HG03571 (cell line): ENCODE measurements at regions not wholly inside any gene's neighbourhood (a gene's known extent, or its start where the extent isn't known, plus 50 kb on each side); places are given as distances from the start of the nearest gene placed in this dataset.

Experiments used
- ATAC-seq: cut with Tn5 transposase; IDR thresholded peaks from one replicate; pipeline ENCODE4 v1.9.1; 2021; ENCODE audit not compliant: unreplicated experiment

DNA sequence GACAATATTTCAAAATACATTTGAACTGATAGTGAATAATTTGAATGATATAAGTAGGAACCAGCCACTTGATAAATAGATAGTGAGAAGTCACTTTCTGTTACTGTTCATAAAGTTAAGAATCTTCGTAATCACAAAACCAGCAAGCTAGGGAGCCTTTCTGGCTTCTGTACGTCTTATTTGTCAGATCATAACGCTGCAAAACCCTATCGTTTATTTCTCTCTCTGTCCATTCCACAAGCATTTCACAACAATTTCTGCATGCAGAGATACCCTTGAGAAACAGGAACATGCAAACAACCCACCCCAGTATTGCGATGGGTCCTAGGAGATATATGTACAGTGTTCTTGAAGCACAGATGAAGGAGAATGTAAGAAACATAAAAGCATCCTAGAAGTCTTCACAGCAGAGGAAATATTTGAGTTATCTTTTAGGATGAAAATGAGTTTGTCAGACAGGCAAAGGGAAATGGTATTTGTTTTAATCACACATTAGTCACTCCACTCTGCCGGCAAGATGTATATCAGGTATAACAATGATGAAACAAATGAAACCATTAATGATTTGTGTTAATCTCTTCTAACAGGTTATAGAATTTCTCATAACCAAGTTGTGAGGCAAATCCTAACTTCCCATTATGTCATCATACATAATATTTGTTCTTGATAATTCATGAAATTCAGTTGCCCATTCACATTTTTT is 668.7 kb upstream of the FTMT start:
- ATAC-seq = no peak

DNA sequence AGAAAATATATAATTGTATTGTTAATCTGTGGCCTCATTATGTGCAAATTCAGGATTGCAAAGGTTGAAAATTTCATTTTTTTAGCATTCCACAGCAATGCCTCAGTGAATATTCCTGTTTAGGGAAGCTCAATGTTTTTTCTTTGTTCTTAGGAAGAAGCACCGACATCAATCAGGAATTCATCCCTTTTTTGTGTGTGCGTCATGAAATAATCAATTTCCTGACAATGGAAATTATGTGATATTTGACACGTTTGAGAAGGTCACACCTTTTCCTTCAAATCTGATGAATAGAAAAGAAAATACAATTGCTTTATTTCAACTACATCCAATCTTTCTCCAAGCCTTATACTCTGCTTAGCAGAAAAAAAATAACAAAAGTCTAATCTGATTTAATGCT is 662.8 kb upstream of the FTMT start:
- no peak for ATAC-seq

GRCh38 chr5:121189342-121190305 is 662.1 kb upstream of the FTMT start:
- no peak for ATAC-seq

DNA sequence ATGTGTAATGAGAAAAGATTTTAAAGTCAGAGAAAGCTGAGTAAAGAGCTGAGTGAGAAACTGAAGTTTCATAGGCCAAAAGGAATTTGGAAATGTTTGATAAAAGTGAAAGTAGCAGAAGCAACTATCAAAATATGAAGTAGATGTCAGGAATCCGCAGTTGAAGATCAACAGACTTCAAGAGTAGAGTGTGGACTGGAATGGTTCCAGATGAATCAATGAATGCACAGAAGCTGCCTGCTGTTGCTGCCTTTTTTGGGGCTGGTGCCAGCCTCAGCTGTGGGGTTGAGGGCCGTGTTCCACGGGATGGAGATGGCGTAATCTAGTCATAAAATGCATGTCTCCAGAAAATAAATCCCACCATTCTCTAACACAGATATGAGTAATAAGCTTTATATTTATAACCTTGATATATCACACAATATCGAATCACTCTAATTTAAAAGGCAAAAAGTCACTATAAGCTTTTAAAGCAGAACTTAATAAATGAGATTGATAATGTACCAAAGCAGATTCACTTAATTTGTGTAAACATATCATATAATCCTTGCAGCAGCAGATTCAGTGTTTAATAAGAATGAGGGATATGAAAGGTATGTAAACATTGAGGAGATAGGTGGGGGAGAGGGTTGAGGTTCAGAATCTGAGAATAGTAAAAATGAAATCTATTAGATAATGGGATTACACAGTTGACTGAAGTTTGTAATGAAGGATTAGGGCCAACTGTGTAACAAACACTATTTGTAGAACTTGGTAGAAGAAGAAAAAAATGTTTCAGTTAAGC is 652.3 kb upstream of the FTMT start:
- no peak for ATAC-seq

- no peak for ATAC-seq
These were observed 633.6 kb upstream of the FTMT start for GRCh38 chr5:121218086-121218485.

DNA sequence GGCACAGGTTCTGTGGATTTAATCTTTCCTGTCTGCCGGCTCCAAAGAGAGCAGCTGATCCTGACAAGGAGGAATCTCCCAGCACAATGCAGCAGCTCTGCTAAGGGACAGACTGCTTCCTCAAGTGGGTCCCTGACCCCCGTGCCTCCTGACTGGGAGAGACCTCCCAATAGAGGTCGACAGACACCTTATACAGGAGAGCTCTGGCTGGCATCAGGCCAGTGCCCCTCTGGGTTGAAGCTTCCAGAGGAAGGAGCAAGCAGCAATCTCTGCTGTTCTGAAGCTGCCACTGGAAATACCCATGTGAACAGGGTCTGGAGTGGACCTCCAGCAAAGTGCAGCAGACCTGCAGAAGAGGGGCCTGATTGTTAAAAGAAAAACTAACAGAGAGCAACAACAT is 630.2 kb upstream of the FTMT start:
- ATAC-seq = no peak

GRCh38 chr5:121226765-121227164 is 624.9 kb upstream of the FTMT start:
- no peak for ATAC-seq

DNA sequence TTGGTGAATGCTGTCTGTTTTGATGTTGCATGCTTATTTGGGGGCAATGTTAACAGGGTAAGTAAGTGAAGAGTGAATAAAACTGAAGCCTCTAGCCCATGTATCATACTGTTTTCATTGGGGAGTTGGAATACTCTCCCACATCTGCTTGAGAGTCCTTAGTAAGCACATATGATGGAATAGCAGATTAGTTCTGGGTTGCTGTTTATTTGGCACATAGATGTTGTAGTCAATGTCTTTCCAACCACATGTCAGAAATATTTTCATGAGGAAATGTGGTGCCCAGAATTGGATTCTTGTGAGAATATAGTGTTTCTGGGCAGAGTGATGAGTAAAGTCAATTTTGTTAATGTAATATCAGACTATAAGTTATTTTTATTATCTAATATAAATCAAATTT is 611.7 kb upstream of the FTMT start:
- ATAC-seq = no peak

GRCh38 chr5:121246971-121247370 is 604.7 kb upstream of the FTMT start:
- ATAC-seq = no peak

DNA sequence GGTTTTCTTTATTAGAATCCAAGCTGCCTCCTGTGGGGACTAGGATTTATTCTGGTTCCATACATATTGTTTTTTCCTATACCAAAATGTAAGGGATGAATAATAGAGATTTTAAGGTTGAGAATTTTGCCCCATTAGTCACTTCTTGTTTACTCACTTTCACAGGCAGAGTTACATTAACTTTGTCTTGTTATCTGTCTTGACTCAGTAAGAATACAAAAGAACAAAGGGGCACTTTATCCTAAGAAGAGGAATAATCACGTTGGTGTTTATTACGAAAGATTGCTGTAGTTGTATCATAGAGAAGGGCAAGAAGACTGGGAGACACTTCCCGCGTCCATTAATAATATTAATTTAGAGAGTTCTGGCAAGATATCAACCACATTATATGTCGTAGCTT is 599.7 kb upstream of the FTMT start:
- ATAC-seq = no peak

- ATAC-seq = no peak
These were observed 594.1 kb upstream of the FTMT start for GRCh38 chr5:121257621-121258020.

- ATAC-seq = no peak
These were observed 588.2 kb upstream of the FTMT start for GRCh38 chr5:121263456-121263855.

DNA sequence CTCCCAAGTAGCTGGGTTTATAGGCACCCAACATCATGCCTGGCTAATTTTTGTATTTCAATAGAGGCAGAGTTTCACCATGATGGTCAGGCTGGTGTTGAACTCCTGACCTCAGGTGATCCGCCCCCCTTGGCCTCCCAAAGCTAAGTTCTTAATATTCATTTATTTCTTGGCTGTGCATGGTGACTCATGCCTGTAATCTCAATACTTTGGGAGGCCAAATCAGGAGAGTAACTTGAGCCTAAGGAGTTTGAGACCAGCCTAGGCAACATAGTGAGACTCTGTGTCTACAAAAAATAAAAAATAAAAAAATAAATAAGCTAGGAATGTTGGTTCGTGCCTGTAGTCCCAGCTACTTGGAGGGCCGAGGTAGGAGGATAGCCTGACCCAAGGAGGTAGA is 587.1 kb upstream of the FTMT start:
- no peak for ATAC-seq

- no peak for ATAC-seq
These were observed 580.1 kb upstream of the FTMT start for GRCh38 chr5:121271546-121271945.

DNA sequence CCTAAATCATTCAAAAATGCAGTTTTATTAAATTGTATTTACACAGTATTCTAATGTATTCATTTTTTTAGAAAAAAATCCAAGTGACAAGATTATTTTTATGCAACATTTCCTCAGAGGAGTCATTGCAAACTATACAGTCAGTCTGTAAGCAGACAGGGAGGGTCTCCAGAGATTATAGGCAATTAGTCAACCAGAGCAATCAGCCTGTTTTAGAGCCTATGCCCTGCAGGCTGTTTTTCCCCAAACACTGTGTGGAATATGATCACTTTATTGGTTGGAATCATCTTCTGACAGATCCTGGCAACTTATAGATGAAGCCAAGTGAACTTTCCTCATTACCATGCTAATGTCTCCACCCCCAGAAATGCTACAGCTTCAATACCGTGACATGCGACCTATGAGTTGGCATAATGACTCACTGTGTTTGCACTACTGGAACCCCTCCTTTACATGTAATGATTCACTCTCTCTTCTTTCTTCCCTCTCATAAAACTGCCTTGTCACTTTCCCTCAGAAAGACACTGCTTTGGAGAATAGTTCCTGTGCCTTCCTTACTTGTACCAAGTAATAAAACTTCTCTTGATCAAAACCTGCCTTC is 577.7 kb upstream of the FTMT start:
- no peak for ATAC-seq

DNA sequence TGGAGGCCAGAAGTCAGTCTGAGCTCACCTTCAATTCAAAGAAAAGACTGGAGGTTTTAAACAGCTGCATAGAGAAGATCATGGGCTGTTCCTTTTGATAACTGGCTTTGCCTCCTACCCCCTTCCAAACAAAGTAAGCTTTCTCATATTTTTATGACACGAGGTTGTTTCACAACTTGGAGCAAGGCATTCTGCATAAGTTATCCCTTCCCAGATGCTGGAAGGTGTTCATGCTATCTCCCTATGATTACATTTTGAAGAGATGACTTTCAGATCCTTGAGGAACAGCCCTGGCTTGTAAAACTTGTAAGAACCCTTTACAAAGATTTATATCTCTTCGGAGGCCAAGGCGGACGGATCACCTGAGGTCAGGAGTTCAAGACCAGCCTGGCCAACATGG is 571.9 kb upstream of the FTMT start:
- ATAC-seq = no peak

GRCh38 chr5:121285801-121286521 is 565.7 kb upstream of the FTMT start:
- no peak for ATAC-seq

- ATAC-seq = no peak
These were observed 562.9 kb upstream of the FTMT start for GRCh38 chr5:121288781-121289180.

DNA sequence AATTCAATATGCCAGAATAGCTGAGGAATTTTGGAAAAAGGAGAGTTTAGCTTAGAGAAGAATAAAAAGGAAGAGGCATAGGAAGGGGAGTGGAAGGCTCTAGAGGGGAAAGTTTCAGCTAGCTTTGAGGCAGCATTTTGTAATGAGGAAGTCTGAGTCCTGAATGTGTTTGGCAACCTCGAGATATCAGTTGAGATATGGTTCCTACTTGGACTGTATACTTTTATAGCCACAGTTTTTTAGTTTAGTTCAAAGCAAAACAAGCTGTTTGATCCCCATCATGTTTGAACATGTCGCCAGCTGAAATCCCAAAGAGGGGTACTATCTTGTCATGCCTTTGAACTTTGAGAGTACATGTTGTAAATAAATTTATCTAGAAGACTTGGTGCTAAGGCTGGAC is 559.0 kb upstream of the FTMT start:
- no peak for ATAC-seq

GRCh38 chr5:121296356-121296755 is 555.3 kb upstream of the FTMT start:
- ATAC-seq = no peak
